HG02885 (cell line): ENCODE measurements at regions not wholly inside any gene's neighbourhood (a gene's known extent, or its start where the extent isn't known, plus 50 kb on each side); places are given as distances from the start of the nearest gene placed in this dataset.
"Not testable (repeated sequence)": the region's sequence is repeated elsewhere in the genome, so short reads cannot be mapped to it uniquely, and the experiment has no call there.

ENCODE experiments used
- ATAC-seq: cut with Tn5 transposase; IDR thresholded peaks from one replicate; pipeline ENCODE4 v1.9.1; 2021; ENCODE audit warnings: mild to moderate bottlenecking; ENCODE audit not compliant: unreplicated experiment, poor library complexity

GRCh38 chr3:107465064-107465631 is 57.6 kb upstream of the BBX start:
- ATAC-seq = peak; percentile 60

- no peak for ATAC-seq
These were observed 54.0 kb upstream of the BBX start for GRCh38 chr3:107468782-107469181.

DNA sequence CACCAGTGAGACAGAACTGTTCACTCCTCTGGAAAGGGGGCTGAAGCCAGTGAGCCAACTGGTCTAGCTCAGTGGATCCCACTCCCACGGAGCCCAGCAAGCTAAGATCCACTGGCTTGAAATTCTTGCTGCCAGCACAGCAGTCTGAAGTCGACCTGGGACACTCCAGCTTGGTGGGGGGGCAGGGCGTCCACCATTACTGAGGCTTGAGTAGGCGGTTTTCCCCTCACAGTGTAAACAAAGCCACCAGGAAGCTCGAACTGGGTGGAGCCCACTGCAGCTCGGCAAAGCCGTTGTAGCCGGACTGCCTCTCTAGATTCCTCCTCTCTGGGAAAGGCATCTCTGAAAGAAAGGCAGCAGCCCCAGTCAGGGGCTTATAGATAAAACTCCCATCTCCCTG is 52.3 kb upstream of the BBX start:
- ATAC-seq = not testable (repeated sequence)
